ENCODE measurements at regions not wholly inside any gene's neighbourhood (a gene's known extent, or its start where the extent isn't known, plus 50 kb on each side); places are given as distances from the start of the nearest gene placed in this dataset.
A peak's percentile ranks its signal among the peaks of the same experiment; 100 is the strongest.

GRCh38 chr5:11962122-11962521 lies 57.9 kb upstream of the CTNND2 start:
- DNase-seq, result no peak

DNA sequence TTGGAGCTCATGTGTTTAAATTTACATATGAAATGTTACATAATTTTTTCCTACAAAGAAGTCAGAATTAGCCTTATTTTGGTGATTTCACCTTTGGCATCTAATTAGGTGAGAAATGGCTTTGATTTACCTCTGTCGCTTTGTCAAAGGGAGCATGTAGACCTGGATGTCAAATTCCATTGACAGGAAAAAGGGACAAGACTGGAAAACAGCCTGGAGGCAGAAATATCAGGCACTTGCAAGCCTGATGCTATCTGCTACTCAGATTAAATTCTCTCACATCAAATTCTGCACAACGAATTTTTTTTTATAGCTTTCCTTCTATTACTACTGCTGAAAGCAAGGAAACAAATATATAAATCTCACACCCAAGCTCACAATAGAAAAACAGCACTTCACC lies 54.1 kb upstream of the CTNND2 start:
- no peak for DNase-seq

DNA sequence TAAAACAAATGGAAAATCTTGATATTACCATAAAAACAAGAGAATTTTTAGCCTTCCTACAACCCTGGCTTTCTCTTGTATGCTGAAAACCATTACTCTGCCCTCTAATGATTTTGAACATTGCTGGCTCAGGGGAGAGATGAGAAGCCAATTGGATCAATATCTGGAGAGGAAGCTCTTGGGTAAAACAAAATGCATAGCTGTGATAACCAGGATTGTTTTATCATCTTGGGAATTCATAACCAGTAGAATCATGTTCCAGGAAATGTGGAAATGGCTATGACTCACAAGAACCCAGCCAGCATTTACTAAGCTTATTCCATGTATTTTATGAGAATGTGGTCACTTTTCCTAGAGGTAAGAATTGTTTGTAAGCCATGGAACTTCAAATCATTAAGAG lies 51.1 kb upstream of the CTNND2 start:
- peak; percentile 29 for DNase-seq
